IMR-90 (cell line): ENCODE measurements at regions not wholly inside any gene's neighbourhood (a gene's known extent, or its start where the extent isn't known, plus 50 kb on each side); places are given as distances from the start of the nearest gene placed in this dataset.

Experiments
- ATAC-seq: fragments of 200-7000 bp; cut with Tn5 transposase; 2 replicates; pipeline ENCODE4 v1.9.1; 2020; ENCODE audit warnings: low read depth, mild to moderate bottlenecking, moderate library complexity
- BruUV-seq: library from RNA; stranded (reverse); fragments of 400-500 nt; replicated peaks from 2 replicates; lab custom pipeline; 2021; lab: Mats Ljungman, UMichigan
- CTCF ChIA-PET: fragments of 300-600 bp; formaldehyde crosslinking; extraction: SDS; loops from one replicate; lab custom pipeline; 2021; ENCODE audit warnings: antibody characterized with exemption; lab: Yijun Ruan, JAX
- POLR2A ChIA-PET: fragments of 300-600 bp; sonication (Branson Sonifier 250); formaldehyde crosslinking; loops from one replicate; lab custom pipeline; 2022; ENCODE audit warnings: antibody characterized with exemption; ENCODE audit not compliant: unreplicated experiment; lab: Charles Lee
- DNase-seq: peaks from one replicate; pipeline ENCODE4 v3.0.0; 2013
- H2AFZ ChIP-seq: replicated peaks from 2 replicates; pipeline ENCODE3; 2013; ENCODE audit warnings: low read length, mild to moderate bottlenecking; ENCODE audit not compliant: poor library complexity
- H2AK5ac ChIP-seq: 2 replicates; pipeline ENCODE4 v1.6.1; 2013; ENCODE audit warnings: low read depth, low read length, inconsistent platforms
- H2AK9ac ChIP-seq: replicated peaks from 2 replicates; pipeline ENCODE3; 2013; ENCODE audit warnings: mild to moderate bottlenecking, low read depth, low read length, moderate library complexity; ENCODE audit not compliant: poor library complexity
- H2BK120ac ChIP-seq: 2 replicates; pipeline ENCODE4 v1.6.1; 2013; ENCODE audit warnings: low read depth, low read length, inconsistent platforms
- H2BK15ac ChIP-seq: 3 replicates; pipeline ENCODE4 v1.6.1; 2013; ENCODE audit warnings: low read depth, low read length, inconsistent platforms
- H2BK20ac ChIP-seq: 2 replicates; pipeline ENCODE4 v1.6.1; 2013; ENCODE audit warnings: low read depth, mild to moderate bottlenecking, inconsistent platforms, low read length, moderate library complexity
- H2BK5ac ChIP-seq: 2 replicates; pipeline ENCODE4 v1.6.1; 2013; ENCODE audit warnings: mild to moderate bottlenecking, low read depth, low read length, inconsistent platforms; ENCODE audit not compliant: poor library complexity, severe bottlenecking
- H3K14ac ChIP-seq: replicated peaks from 2 replicates; pipeline ENCODE4 v1.6.1; 2013; ENCODE audit warnings: low read depth, low read length, inconsistent platforms
- H3K18ac ChIP-seq: 2 replicates; pipeline ENCODE4 v1.6.1; 2013; ENCODE audit warnings: low read depth, low read length, control low read depth
- H3K23ac ChIP-seq: 2 replicates; pipeline ENCODE4 v1.6.1; 2013; ENCODE audit warnings: low read depth, low read length, inconsistent platforms
- H3K27ac ChIP-seq: 2 replicates; pipeline ENCODE4 v1.5.1; 2013; ENCODE audit warnings: mild to moderate bottlenecking, control low read depth, low read length; ENCODE audit not compliant: insufficient read depth
- H3K27me3 ChIP-seq: 2 replicates; pipeline ENCODE4 v1.6.1; 2013; ENCODE audit warnings: low read length; ENCODE audit not compliant: control insufficient read depth, insufficient read depth
- H3K36me3 ChIP-seq: 2 replicates; pipeline ENCODE4 v1.6.1; 2013; ENCODE audit warnings: low read length, mixed read lengths; ENCODE audit not compliant: control insufficient read depth, insufficient read depth
- H3K4ac ChIP-seq: 2 replicates; pipeline ENCODE4 v1.6.1; 2013; ENCODE audit warnings: low read depth, low read length, inconsistent platforms
- H3K4me1 ChIP-seq: 2 replicates; pipeline ENCODE4 v1.6.1; 2013; ENCODE audit warnings: low read length, mixed read lengths; ENCODE audit not compliant: control insufficient read depth, insufficient read depth
- H3K4me2 ChIP-seq: 2 replicates; pipeline ENCODE4 v1.6.1; 2013; ENCODE audit warnings: low read depth, mild to moderate bottlenecking, control low read depth, low read length, moderate library complexity
- H3K4me3 ChIP-seq: 2 replicates; pipeline ENCODE4 v1.5.1; 2013; ENCODE audit warnings: low read depth, mild to moderate bottlenecking, control low read depth, low read length, moderate library complexity; ENCODE audit not compliant: insufficient read depth
- H3K56ac ChIP-seq: 2 replicates; pipeline ENCODE4 v1.6.1; 2013; ENCODE audit warnings: low read length, inconsistent platforms; ENCODE audit not compliant: insufficient read depth; ENCODE audit errors: extremely low read depth
- H3K79me1 ChIP-seq, 2 experiments: 2 replicates each; pipeline ENCODE4 v1.6.1; 2013; ENCODE audit warnings: low read length in 2 of 2, inconsistent platforms in 1 of 2, low read depth in 1 of 2
- H3K9ac ChIP-seq: 2 replicates; pipeline ENCODE4 v1.6.1; 2013; ENCODE audit warnings: low read depth, low read length, control low read depth
- H3K9me1 ChIP-seq: 2 replicates; pipeline ENCODE4 v1.6.1; 2013; ENCODE audit warnings: low read length, inconsistent platforms; ENCODE audit not compliant: insufficient read depth
- H3K9me3 ChIP-seq: 2 replicates; pipeline ENCODE4 v1.6.1; 2013; ENCODE audit warnings: low read length; ENCODE audit not compliant: control insufficient read depth, insufficient read depth
- H4K20me1 ChIP-seq: 2 replicates; pipeline ENCODE4 v1.6.1; 2013; ENCODE audit warnings: low read length, inconsistent platforms; ENCODE audit not compliant: insufficient read depth
- H4K5ac ChIP-seq: 2 replicates; pipeline ENCODE4 v1.6.1; 2013; ENCODE audit warnings: mild to moderate bottlenecking, low read depth, low read length, control low read depth
- H4K8ac ChIP-seq, 2 experiments: 2 replicates each; pipeline ENCODE4 v1.6.1; 2013; ENCODE audit warnings: low read depth in 2 of 2, low read length in 2 of 2, control low read depth in 1 of 2, inconsistent platforms in 1 of 2
- H4K91ac ChIP-seq: 2 replicates; pipeline ENCODE4 v1.6.1; 2013; ENCODE audit warnings: low read depth, low read length, inconsistent platforms; ENCODE audit not compliant: insufficient read depth
- CEBPB ChIP-seq: IDR thresholded peaks from 2 replicates; pipeline ENCODE4 v1.6.1; 2012; ENCODE audit warnings: low read depth, low read length, improper control_type of control experiment
- MAFK ChIP-seq: IDR thresholded peaks from 2 replicates; pipeline ENCODE4 v1.6.1; 2012; ENCODE audit warnings: low read depth, low read length, improper control_type of control experiment
- MXI1 ChIP-seq: IDR thresholded peaks from 2 replicates; pipeline ENCODE4 v1.6.1; 2012; ENCODE audit warnings: low read depth, mild to moderate bottlenecking, low read length, moderate library complexity, borderline replicate concordance
- NFE2L2 ChIP-seq: fragments of 150-350 bp; IDR thresholded peaks from 2 replicates; pipeline ENCODE4 v1.6.1; 2016; ENCODE audit warnings: low read depth, mild to moderate bottlenecking, low read length
- USF2 ChIP-seq: fragments of 150-350 bp; IDR thresholded peaks from 2 replicates; pipeline ENCODE4 v1.6.1; 2017; ENCODE audit warnings: mild to moderate bottlenecking, antibody characterized with exemption, low read length, low read depth
- WGBS, 2 experiments: methylation state at CpG; one replicate each; pipeline versions ENCODE4 v1.1.5 to v1.1.7; 2013; ENCODE audit warnings: missing lambda C conversion rate in 2 of 2; ENCODE audit not compliant: insufficient read length in 1 of 2; ENCODE audit errors: extremely low coverage in 2 of 2; 5-methylcytosine and 5-hydroxymethylcytosine counted together
- dilution Hi-C: fragments of 300-500 bp; cut with HindIII; formaldehyde crosslinking; loops from one replicate; pipeline ENCODE4 v1.14.3; 2018; ENCODE audit warnings: low sequenced_read_pairs; ENCODE audit not compliant: unreplicated experiment
- in situ Hi-C: fragments of 300-500 bp; cut with MboI; formaldehyde crosslinking; loops from 3 replicates; pipeline ENCODE4 v1.14.3; 2019; ENCODE audit warnings: low sequenced_read_pairs, inconsistent platforms, mixed read lengths
- intact Hi-C: fragments of 100-400 bp; cut with micrococcal nuclease; formaldehyde crosslinking; loops from 2 replicates; pipeline ENCODE4 v1.10.0; 2022
- TF ChIP-seq, protein P1 (sequence below): conservative IDR thresholded peaks from 2 replicates; pipeline ENCODE4 v1.5.1; 2012; ENCODE audit warnings: mild to moderate bottlenecking, low read depth, low read length, improper control_type of control experiment
- TF ChIP-seq, protein P2 (sequence below): fragments of 150-350 bp; IDR thresholded peaks from 2 replicates; pipeline ENCODE4 v1.6.1; 2016; ENCODE audit warnings: low read depth, mild to moderate bottlenecking, low read length, moderate library complexity, borderline replicate concordance

DNA sequence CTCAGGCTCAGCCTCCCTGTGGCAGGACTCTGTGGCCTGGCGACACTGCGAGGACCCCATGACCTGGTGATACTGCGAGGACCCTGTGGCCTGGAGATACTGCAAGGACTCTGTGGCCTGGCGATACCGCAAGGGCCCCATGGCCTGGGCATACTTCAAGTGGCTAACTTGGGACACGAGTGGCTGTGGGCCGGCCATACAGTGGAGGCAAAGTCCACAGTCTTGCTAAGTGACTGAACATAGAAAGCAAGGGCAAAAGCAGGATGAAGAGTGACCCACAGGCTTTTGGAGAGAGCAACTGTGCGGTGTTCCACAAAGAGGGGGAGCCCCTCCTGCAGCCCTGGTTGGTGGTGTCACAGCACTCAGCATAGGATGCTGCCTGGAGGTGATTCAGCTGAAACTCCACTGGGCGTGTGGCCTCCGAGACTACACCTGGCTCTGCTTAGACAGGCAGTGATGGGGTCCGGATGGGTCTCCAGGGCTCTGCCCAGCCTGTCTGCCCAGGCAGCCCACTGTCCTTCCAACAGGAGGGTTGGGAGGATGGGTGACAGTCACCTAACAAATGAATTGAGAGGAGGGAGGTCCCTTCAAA, 691.0 kb upstream of the HS6ST1 start:
- no peaks in the 10 kb centered on the region for H3K79me1 ChIP-seq
- ATAC-seq (no peak), DNase-seq (no peak)
- H2AK5ac ChIP-seq, result no peak overlapping the region
- no peak overlapping the region for H3K18ac ChIP-seq
- intact Hi-C loops (no loop called here), in situ Hi-C loops (no loop called here), dilution Hi-C loops (no loop called here)
- 66% methylated on average over 6 of the region's 11 CpGs; no CpG with 5 or more reads in 1 of the 2 experiments for WGBS, 2 experiments
- H2AK9ac ChIP-seq, result no peak overlapping the region
- H4K8ac ChIP-seq, result no peak overlapping the region
- no peak overlapping the region for H3K4me2 ChIP-seq
- no peak overlapping the region for H3K4ac ChIP-seq
- no peak overlapping the region for H2BK15ac ChIP-seq
- H3K23ac ChIP-seq, result no peak overlapping the region
- no peak overlapping the region for H2BK120ac ChIP-seq
- no peaks in the 10 kb centered on the region for H3K27me3 ChIP-seq
- TF ChIP-seq USF2, result no peak
- no peak for TF ChIP-seq MXI1
- TF ChIP-seq MAFK, result no peak
- TF ChIP-seq, protein P1, sequence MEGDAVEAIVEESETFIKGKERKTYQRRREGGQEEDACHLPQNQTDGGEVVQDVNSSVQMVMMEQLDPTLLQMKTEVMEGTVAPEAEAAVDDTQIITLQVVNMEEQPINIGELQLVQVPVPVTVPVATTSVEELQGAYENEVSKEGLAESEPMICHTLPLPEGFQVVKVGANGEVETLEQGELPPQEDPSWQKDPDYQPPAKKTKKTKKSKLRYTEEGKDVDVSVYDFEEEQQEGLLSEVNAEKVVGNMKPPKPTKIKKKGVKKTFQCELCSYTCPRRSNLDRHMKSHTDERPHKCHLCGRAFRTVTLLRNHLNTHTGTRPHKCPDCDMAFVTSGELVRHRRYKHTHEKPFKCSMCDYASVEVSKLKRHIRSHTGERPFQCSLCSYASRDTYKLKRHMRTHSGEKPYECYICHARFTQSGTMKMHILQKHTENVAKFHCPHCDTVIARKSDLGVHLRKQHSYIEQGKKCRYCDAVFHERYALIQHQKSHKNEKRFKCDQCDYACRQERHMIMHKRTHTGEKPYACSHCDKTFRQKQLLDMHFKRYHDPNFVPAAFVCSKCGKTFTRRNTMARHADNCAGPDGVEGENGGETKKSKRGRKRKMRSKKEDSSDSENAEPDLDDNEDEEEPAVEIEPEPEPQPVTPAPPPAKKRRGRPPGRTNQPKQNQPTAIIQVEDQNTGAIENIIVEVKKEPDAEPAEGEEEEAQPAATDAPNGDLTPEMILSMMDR, result no peak
- TF ChIP-seq CEBPB, result no peak
- TF ChIP-seq, protein P2, sequence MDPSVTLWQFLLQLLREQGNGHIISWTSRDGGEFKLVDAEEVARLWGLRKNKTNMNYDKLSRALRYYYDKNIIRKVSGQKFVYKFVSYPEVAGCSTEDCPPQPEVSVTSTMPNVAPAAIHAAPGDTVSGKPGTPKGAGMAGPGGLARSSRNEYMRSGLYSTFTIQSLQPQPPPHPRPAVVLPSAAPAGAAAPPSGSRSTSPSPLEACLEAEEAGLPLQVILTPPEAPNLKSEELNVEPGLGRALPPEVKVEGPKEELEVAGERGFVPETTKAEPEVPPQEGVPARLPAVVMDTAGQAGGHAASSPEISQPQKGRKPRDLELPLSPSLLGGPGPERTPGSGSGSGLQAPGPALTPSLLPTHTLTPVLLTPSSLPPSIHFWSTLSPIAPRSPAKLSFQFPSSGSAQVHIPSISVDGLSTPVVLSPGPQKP, result no peak
- no peak for TF ChIP-seq NFE2L2
- no peaks in the 10 kb centered on the region for H4K20me1 ChIP-seq
- H3K9me1 ChIP-seq, result no peaks in the 10 kb centered on the region
- no peak overlapping the region for H2AFZ ChIP-seq
- no peak overlapping the region for H2BK5ac ChIP-seq
- peaks cover 16% of the 10 kb centered on the region; the same call in 1 of the 2 replicates for H3K9me3 ChIP-seq
- H2BK20ac ChIP-seq, result no peak overlapping the region
- no peak overlapping the region for H3K56ac ChIP-seq
- ChIA-PET CTCF (no interaction called here), POLR2A (no interaction called here)
- BruUV-seq, result no TSS peak
- no peak overlapping the region for H3K14ac ChIP-seq
- no peak overlapping the region for H3K4me3 ChIP-seq
- H3K9ac ChIP-seq, result no peak overlapping the region
- no peaks in the 10 kb centered on the region for H3K4me1 ChIP-seq
- H3K27ac ChIP-seq, result no peak overlapping the region
- no peak overlapping the region for H4K5ac ChIP-seq
- H3K36me3 ChIP-seq, result no peaks in the 10 kb centered on the region
- no peak overlapping the region for H4K91ac ChIP-seq
